HUES6 (cell line): ENCODE measurements at regions not wholly inside any gene's neighbourhood (a gene's known extent, or its start where the extent isn't known, plus 50 kb on each side); places are given as distances from the start of the nearest gene placed in this dataset.

Experiments used
- H3K27ac ChIP-seq: 2 replicates; pipeline ENCODE4 v1.7.0; 2013; ENCODE audit warnings: low read depth, mild to moderate bottlenecking, low read length, inconsistent platforms
- H3K27me3 ChIP-seq: 2 replicates; pipeline ENCODE4 v1.6.1; 2013; ENCODE audit warnings: low read length; ENCODE audit not compliant: control insufficient read depth, insufficient read depth
- H3K36me3 ChIP-seq: 2 replicates; pipeline ENCODE4 v1.6.1; 2013; ENCODE audit warnings: low read length; ENCODE audit not compliant: control insufficient read depth, insufficient read depth
- H3K4me1 ChIP-seq: 2 replicates; pipeline ENCODE4 v1.6.1; 2013; ENCODE audit warnings: low read length; ENCODE audit not compliant: control insufficient read depth, insufficient read depth
- H3K4me3 ChIP-seq: 2 replicates; pipeline ENCODE4 v1.5.1; 2013; ENCODE audit warnings: low read depth, low read length
- H3K9ac ChIP-seq: one replicate; pipeline ENCODE4 v1.6.1; 2013; ENCODE audit warnings: mild to moderate bottlenecking, low read length
- H3K9me3 ChIP-seq: 2 replicates; pipeline ENCODE4 v1.6.1; 2013; ENCODE audit warnings: low read depth, low read length; ENCODE audit not compliant: control insufficient read depth, insufficient read depth

GRCh38 chr10:90180886-90181691 is 479.7 kb downstream of the KIF20B start:
- no peaks in the 10 kb centered on the region for H3K36me3 ChIP-seq
- no peak overlapping the region for H3K4me3 ChIP-seq
- no peak overlapping the region for H3K27ac ChIP-seq
- no peaks in the 10 kb centered on the region for H3K9me3 ChIP-seq
- H3K27me3 ChIP-seq = no peaks in the 10 kb centered on the region
- H3K4me1 ChIP-seq = no peaks in the 10 kb centered on the region
- no peak overlapping the region for H3K9ac ChIP-seq

- H3K9me3 ChIP-seq = no peaks in the 10 kb centered on the region
- H3K27ac ChIP-seq = no peak overlapping the region
- H3K27me3 ChIP-seq = no peaks in the 10 kb centered on the region
- no peak overlapping the region for H3K9ac ChIP-seq
- H3K4me3 ChIP-seq = no peak overlapping the region
- H3K36me3 ChIP-seq = no peaks in the 10 kb centered on the region
- no peaks in the 10 kb centered on the region for H3K4me1 ChIP-seq
Observed at GRCh38 chr10:90192825-90193224, 491.4 kb downstream of the KIF20B start.

DNA sequence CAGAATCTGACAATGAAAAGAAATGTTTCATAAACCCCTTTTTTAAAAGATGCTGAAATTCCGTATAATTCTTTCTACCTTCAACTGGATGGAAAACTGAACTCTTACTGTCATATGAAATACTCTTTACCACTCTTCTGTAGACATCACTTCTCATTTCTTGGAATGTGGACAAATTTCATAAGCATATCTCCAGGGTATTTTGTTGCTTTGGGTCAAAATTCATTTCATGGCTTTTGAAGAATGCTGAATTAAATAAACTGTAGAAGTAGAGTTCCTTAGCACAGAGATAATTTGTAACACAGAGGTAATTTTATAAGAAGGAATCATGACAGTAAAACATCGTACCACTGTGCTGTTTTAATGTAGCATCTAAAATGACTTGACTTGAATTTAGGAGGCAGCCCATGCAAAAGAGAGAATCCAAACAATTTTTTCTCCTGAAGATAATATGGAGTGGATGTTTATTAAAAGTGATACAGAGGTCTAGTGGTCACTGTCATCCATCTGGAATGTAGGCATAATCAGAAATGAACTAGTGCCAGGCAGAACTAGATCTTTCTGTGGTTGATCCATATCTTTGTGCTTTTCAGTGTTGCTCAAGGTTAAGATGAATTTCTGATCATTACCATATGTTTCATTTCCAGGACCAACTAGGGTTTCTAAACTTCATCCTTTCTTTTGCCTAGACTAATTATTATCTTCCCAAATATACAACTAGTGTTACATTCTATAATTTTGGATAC is 492.0 kb downstream of the KIF20B start:
- no peak overlapping the region for H3K27ac ChIP-seq

DNA sequence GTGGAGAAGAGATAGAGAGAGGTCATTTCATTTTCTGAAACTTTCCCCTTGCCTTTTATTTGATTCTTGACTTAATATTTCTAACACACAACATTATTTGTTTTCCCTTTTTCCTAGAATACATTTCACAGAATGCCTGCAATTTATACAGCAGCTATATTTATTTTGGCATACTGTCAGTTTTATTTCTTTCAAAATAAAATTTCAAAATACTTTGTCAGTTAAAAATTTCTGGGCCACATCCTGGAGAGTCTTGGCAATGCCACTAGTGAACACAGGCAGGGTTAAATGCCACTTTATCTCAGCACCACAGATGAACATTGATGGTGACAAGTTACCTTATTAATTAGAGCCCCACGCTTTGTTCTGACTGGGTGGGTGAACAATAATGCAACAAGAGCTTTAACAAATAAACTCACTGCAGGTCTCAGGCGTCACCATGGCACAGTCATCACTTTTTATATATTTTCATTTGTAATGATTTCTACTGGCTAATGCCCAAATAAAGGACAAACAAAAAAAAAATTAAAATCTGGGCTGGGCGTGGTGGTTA is 494.0 kb downstream of the KIF20B start:
- Histone ChIP-seq H3K4me3 (no peak overlapping the region), H3K27me3 (no peaks in the 10 kb centered on the region), H3K36me3 (no peaks in the 10 kb centered on the region), H3K9me3 (no peaks in the 10 kb centered on the region), H3K4me1 (no peaks in the 10 kb centered on the region), H3K9ac (no peak overlapping the region), H3K27ac (no peak overlapping the region)

More for the DNA sequence above, 492.0 kb downstream of the KIF20B start:
- Histone ChIP-seq H3K36me3 (no peaks in the 10 kb centered on the region), H3K27me3 (no peaks in the 10 kb centered on the region), H3K4me1 (no peaks in the 10 kb centered on the region), H3K9ac (no peak overlapping the region), H3K4me3 (no peak overlapping the region), H3K9me3 (no peaks in the 10 kb centered on the region)

- H3K9ac ChIP-seq = no peak overlapping the region
- H3K4me1 ChIP-seq = no peaks in the 10 kb centered on the region
- H3K27ac ChIP-seq = no peak overlapping the region
- H3K4me3 ChIP-seq = no peak overlapping the region
- H3K27me3 ChIP-seq = no peaks in the 10 kb centered on the region
- H3K9me3 ChIP-seq = no peaks in the 10 kb centered on the region
- no peaks in the 10 kb centered on the region for H3K36me3 ChIP-seq
Observed at GRCh38 chr10:90197766-90198165, 496.4 kb downstream of the KIF20B start.

GRCh38 chr10:90199093-90199492 is 497.7 kb downstream of the KIF20B start:
- Histone ChIP-seq H3K36me3 (no peaks in the 10 kb centered on the region), H3K27me3 (no peaks in the 10 kb centered on the region), H3K4me3 (no peak overlapping the region), H3K9ac (no peak overlapping the region), H3K27ac (no peak overlapping the region), H3K9me3 (no peaks in the 10 kb centered on the region), H3K4me1 (no peaks in the 10 kb centered on the region)

DNA sequence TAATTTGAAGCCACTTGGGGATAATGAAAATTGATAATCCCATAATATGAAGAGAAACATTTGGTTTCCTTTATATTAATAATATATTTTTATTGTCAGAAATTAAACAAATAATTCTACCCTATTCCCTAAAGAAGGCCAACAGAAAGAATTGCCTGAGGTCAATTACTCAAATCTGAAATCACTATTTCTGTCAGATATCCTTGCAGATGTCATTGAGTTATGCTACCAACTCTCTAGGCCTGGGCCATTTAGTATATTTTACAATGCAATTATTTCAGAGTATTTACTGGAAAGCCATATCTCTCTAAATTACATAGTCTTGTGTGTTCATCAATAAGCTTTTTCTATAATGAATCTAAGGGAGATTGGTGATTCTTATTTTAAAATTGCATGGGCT is 498.1 kb downstream of the KIF20B start:
- Histone ChIP-seq H3K36me3 (no peaks in the 10 kb centered on the region), H3K27me3 (no peaks in the 10 kb centered on the region), H3K4me1 (no peaks in the 10 kb centered on the region), H3K4me3 (no peak overlapping the region), H3K9me3 (no peaks in the 10 kb centered on the region), H3K27ac (no peak overlapping the region), H3K9ac (no peak overlapping the region)

- H3K9me3 ChIP-seq = no peaks in the 10 kb centered on the region
- H3K4me3 ChIP-seq = no peak overlapping the region
- H3K4me1 ChIP-seq = no peaks in the 10 kb centered on the region
- H3K27ac ChIP-seq = no peak overlapping the region
- H3K36me3 ChIP-seq = no peaks in the 10 kb centered on the region
- H3K27me3 ChIP-seq = no peaks in the 10 kb centered on the region
- H3K9ac ChIP-seq = no peak overlapping the region
Observed at GRCh38 chr10:90204131-90204955, 503.0 kb downstream of the KIF20B start.

- Histone ChIP-seq H3K36me3 (no peaks in the 10 kb centered on the region), H3K4me3 (no peak overlapping the region), H3K27ac (no peak overlapping the region), H3K27me3 (no peaks in the 10 kb centered on the region), H3K9ac (no peak overlapping the region), H3K9me3 (no peaks in the 10 kb centered on the region), H3K4me1 (no peaks in the 10 kb centered on the region)
Observed at GRCh38 chr10:90204956-90205314, 503.5 kb downstream of the KIF20B start.

- Histone ChIP-seq H3K9me3 (no peaks in the 10 kb centered on the region), H3K4me1 (no peaks in the 10 kb centered on the region), H3K36me3 (no peaks in the 10 kb centered on the region), H3K4me3 (no peak overlapping the region), H3K27ac (no peak overlapping the region), H3K9ac (no peak overlapping the region), H3K27me3 (no peaks in the 10 kb centered on the region)
Observed at GRCh38 chr10:90205340-90205739, 503.9 kb downstream of the KIF20B start.
